Ovary (tissue), 3 donors: ENCODE measurements at regions not wholly inside any gene's neighbourhood (a gene's known extent, or its start where the extent isn't known, plus 50 kb on each side); places are given as distances from the start of the nearest gene placed in this dataset.

ENCODE experiments used
- CTCF ChIP-seq, 3 donors: fragments of 450-650 bp in 2 of 3; fragments of 200-600 bp in 1 of 3; IDR thresholded peaks; one replicate each; pipeline versions ENCODE4 v1.5.1 to v1.8.0; 2016 to 2022; ENCODE audit warnings: antibody characterized with exemption in 3 of 3, mild to moderate bottlenecking in 1 of 3
- EP300 ChIP-seq: sonication (generic); formaldehyde crosslinking; IDR thresholded peaks from one replicate; pipeline ENCODE4 v1.6.1; 2017; ENCODE audit warnings: antibody characterized with exemption
- POLR2A ChIP-seq: fragments of 450-650 bp; IDR thresholded peaks from one replicate; pipeline ENCODE4 v1.6.1; 2017; ENCODE audit warnings: antibody characterized with exemption, mild to moderate bottlenecking, moderate library complexity
- donor health status: DM: no; HTN: no; CAD: no.

- TF ChIP-seq POLR2A = no peak
- no peak for TF ChIP-seq CTCF (IDR thresholded peaks at IDR 0.05)
- no peak for TF ChIP-seq EP300
Observed at GRCh38 chr1:193325771-193326170, 139.4 kb upstream of the B3GALT2 start.
